ENCODE measurements at regions not wholly inside any gene's neighbourhood (a gene's known extent, or its start where the extent isn't known, plus 50 kb on each side); places are given as distances from the start of the nearest gene placed in this dataset.

DNA sequence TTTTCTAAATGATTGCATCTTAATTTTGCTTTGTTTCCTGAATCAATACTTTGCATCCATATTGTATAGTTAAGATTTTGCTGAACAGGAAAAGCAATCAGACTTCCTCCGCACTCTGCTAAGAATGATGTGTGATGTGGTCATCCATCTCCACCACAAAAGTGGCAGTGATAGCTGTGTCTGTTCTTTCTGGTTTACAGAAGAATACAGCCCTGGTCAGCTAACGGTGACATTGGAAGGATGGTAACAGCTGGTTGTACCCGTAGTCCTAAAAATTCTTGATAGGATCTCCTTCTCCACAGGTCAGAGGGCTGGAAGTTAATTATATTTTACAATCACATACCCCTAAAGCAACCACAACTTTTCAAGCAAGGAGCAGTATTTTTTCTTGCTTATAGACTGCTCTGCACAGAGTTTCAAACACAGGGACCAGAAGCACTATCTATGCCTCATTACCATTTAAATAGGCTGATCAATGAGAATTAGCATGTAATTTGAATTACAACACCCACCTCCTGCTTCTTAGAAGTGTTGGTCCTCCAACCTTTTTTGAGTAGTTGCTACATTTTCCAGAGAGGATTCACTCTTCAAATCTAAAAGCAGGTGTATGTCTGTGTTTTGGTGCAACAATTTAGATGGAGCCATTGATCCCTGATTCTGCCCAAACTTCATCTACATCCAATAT lies 1191.9 kb upstream of the NUDT12 start:
- H3K4me3 Mint-ChIP-seq, result no peak overlapping the region
- H3K36me3 Mint-ChIP-seq, result no peaks in the 10 kb centered on the region
- no peaks in the 10 kb centered on the region for H3K27me3 Mint-ChIP-seq
- no peak overlapping the region for H3K27ac Mint-ChIP-seq
- H3K9me3 Mint-ChIP-seq, result peaks cover 0 to 15% (median 5%) of the 10 kb centered on the region in 9 donors
- no peak for ATAC-seq
- DNase-seq, result no peak
- POLR2A ChIA-PET, result no interaction called here
- H3K4me1 Mint-ChIP-seq, result no peaks in the 10 kb centered on the region

DNA sequence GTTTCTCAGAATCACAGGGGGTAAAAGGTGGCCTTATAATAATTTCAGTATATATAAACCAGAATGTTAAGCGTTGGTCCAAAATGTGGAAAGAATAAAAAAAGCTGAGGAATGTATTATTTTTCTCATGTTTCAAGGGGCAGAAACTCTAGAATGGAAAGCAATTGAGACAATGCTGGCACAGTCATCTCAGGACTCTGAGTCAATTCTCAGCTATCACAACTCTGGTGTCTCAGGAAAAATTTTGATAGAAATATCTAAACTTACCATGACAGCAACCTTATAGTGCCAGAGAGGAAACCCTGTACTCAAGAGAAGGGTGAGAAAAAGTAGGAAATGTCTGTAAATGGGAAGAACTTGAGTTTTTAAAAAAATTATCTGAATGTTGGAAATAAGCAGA lies 1189.4 kb upstream of the NUDT12 start:
- Mint-ChIP-seq H3K4me3 (no peak overlapping the region), H3K9me3 (peaks cover 0 to 16% (median 6%) of the 10 kb centered on the region in 9 donors), H3K27me3 (no peaks in the 10 kb centered on the region), H3K4me1 (no peaks in the 10 kb centered on the region), H3K36me3 (no peaks in the 10 kb centered on the region), H3K27ac (no peak overlapping the region)
- ATAC-seq (no peak), DNase-seq (no peak)
- POLR2A ChIA-PET, result no interaction called here

DNA sequence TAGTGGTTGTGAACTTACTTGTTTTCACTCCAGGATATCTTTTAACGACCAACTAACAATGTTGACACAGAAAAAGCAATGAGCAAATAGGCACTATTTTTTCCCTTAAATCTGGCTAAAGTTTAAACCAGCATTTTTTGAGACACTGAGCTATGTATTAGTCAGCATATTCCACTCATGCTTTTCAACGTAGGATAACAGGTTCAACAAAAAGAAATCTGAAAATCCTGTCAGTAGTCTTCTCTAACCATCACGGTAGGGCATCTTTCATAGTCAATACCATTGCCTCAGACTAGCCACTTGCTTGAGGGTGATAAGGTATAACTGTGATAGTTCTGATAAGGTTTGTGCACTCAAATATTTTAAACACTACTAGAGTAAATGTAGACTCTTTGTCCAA lies 1177.3 kb upstream of the NUDT12 start:
- DNase-seq (no peak), ATAC-seq (no peak)
- Mint-ChIP-seq H3K36me3 (no peaks in the 10 kb centered on the region), H3K9me3 (peaks cover 5 to 53% (median 19%) of the 10 kb centered on the region in 9 donors), H3K27me3 (no peaks in the 10 kb centered on the region), H3K4me1 (no peaks in the 10 kb centered on the region), H3K27ac (no peak overlapping the region), H3K4me3 (no peak overlapping the region)
- POLR2A ChIA-PET, result no interaction called here

DNA sequence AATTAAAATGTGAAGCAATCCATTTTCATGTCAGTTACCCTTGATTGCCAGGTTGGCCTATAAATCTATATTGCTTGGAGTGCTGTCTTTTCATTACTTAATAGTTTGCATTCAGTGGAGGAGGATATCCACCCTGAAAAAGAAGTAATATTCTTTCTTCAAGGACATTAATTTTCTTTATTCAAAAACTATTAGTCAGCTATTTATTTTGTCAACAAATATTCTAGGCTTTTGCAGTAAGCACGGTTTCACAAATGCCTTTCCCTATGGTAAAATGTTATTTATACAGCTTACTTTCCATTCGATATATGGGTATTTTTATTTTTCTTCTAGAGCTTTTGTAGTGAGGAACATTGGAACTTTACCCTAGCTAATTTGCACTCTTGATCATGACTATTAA lies 1176.9 kb upstream of the NUDT12 start:
- no peaks in the 10 kb centered on the region for H3K27me3 Mint-ChIP-seq
- H3K27ac Mint-ChIP-seq, result no peak overlapping the region
- no peak for ATAC-seq
- POLR2A ChIA-PET, result no interaction called here
- H3K36me3 Mint-ChIP-seq, result no peaks in the 10 kb centered on the region
- peaks cover 4 to 49% (median 20%) of the 10 kb centered on the region in 9 donors for H3K9me3 Mint-ChIP-seq
- DNase-seq, result no peak
- H3K4me1 Mint-ChIP-seq, result no peaks in the 10 kb centered on the region
- H3K4me3 Mint-ChIP-seq, result no peak overlapping the region

DNA sequence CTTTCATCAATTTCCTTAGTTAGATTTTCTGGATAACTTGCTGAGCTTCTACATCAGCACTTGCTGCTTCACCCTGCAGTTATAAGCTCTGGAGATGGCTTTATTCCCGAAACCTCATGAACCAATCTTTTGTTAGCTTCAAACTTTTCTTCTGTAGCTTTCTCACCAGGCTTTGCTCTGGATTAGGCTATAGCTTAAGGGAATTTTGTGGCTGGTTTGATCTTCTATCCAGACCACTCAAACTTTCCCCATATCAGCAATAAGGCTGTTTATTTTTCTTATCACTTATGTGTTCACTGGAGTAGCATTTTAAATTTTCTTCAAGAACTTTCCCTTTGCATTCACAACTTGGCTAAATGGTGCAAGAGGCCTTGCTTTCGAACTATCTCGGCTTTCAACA lies 1173.5 kb upstream of the NUDT12 start:
- Mint-ChIP-seq H3K4me1 (no peaks in the 10 kb centered on the region), H3K36me3 (no peaks in the 10 kb centered on the region), H3K9me3 (peaks cover 2 to 21% (median 13%) of the 10 kb centered on the region in 9 donors), H3K27me3 (no peaks in the 10 kb centered on the region), H3K4me3 (no peak overlapping the region), H3K27ac (no peak overlapping the region)
- DNase-seq (no peak), ATAC-seq (no peak)
- POLR2A ChIA-PET, result no interaction called here

DNA sequence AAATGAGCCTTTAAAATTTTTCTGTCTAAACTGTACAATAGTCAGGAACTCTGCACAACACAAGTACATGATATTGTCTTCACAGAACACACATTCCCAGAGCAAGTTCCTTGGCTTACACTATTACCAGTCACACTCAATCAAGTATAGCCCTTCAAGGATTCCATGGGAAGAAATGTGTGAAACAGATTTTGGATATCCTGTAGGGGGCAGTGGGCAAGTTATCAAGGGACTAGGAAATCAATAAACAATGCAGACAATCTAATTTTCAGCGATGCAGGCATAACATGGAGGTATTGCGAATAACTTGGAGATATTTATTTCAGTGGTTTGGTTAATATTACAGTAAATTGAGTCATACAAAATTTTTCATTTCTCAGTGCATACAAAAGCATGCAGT lies 1171.5 kb upstream of the NUDT12 start:
- Mint-ChIP-seq H3K9me3 (peaks cover 4 to 20% (median 15%) of the 10 kb centered on the region in 9 donors), H3K4me3 (no peak overlapping the region), H3K27me3 (no peaks in the 10 kb centered on the region), H3K27ac (no peak overlapping the region), H3K36me3 (no peaks in the 10 kb centered on the region), H3K4me1 (no peaks in the 10 kb centered on the region)
- DNase-seq, result no peak
- POLR2A ChIA-PET, result no interaction called here
- ATAC-seq, result no peak

DNA sequence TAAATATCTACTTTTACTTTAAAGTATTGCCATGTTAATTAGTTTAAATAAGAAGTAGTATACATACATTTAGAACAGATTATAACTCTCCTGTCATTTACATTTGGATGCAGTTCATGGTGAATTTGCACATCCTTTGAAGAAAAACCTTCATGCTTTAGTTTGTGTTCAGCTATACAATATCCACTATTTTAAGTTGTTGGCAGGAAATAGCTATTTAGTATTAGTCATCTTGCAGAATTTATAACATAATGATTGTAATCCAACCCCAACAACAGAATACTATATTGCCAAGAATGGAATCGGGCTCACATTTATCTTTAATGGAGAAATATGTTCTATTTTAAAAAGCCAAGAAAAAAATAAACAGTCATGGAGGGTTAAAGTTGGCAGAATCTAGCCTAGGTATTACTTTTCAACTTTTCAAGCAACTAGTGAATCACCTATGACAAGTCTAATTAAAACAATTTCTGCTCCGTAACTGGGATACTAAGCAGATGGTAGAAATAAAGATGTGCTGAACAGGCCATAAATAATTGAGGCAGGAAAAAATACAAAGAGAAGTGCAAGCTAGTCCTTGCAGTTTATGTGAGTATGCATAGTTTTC lies 1170.6 kb upstream of the NUDT12 start:
- Mint-ChIP-seq H3K4me3 (no peak overlapping the region), H3K9me3 (peaks cover 4 to 18% (median 12%) of the 10 kb centered on the region in 9 donors), H3K36me3 (no peaks in the 10 kb centered on the region), H3K4me1 (no peaks in the 10 kb centered on the region), H3K27me3 (no peaks in the 10 kb centered on the region), H3K27ac (no peak overlapping the region)
- POLR2A ChIA-PET, result no interaction called here
- DNase-seq, result no peak
- no peak for ATAC-seq

DNA sequence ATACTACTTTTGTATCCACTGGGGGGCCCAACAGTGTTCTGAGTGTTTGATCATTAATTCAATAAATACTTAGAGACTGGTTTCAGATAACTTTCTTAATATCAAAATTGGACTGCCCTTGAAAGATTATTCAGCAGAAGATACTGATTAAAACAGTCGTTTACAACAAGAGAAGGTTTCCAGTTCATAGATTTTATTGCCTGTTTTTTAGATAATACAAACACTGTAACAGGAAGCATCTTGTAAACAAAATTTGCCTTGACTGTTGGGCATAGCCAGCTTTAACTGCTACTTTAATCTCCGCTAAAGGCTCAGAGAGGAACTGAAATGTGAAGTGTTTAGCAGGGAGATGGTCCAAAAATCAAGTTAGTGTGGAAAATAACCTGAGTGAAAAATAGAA lies 1168.7 kb upstream of the NUDT12 start:
- ATAC-seq (no peak), DNase-seq (no peak)
- no peaks in the 10 kb centered on the region for H3K36me3 Mint-ChIP-seq
- POLR2A ChIA-PET, result no interaction called here
- H3K4me1 Mint-ChIP-seq, result no peaks in the 10 kb centered on the region
- peaks cover 0 to 17% (median 10%) of the 10 kb centered on the region in 9 donors for H3K9me3 Mint-ChIP-seq
- H3K27me3 Mint-ChIP-seq, result no peaks in the 10 kb centered on the region
- no peak overlapping the region for H3K27ac Mint-ChIP-seq
- H3K4me3 Mint-ChIP-seq, result no peak overlapping the region

DNA sequence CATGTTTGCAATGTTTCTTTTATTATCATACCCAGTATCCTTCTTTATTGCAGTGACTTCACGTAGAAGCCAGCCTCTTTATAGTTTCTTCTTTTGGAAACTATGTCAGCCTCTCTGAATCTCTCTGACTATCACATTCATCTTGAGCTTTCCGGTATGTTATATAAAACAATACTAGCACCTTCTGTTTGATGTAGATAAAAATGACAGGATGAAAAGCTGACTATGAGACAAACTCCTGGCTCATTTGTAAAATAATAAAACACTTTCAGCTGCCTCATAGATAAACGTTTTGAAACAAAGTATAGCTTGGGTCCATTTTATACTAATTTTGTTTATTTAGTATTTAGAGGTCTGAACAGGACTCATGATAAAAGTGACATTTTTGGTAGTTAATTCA lies 1145.4 kb upstream of the NUDT12 start:
- Mint-ChIP-seq H3K9me3 (peaks cover 0 to 39% (median 14%) of the 10 kb centered on the region in 9 donors), H3K4me3 (no peak overlapping the region), H3K27ac (no peak overlapping the region), H3K4me1 (no peaks in the 10 kb centered on the region), H3K27me3 (no peaks in the 10 kb centered on the region), H3K36me3 (no peaks in the 10 kb centered on the region)
- no peak for DNase-seq
- POLR2A ChIA-PET, result no interaction called here
- ATAC-seq, result no peak

DNA sequence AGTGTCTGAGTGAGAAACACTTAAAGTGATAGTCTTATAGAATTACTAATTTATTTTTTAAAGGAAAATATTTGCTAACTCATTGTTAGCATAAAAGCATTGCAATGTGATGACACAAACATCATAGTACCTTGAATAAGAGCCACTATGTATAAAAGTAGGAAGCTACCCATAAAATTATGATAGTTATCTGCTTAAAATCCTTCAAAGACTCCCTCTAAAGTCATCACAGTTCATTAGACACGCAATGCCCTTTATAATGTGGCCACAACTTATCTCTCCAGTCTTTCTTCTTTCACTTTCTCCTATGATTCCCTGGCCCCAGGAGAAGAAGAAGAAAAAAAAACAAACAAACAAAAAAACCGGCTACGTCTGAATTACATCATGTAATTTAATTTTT lies 1144.0 kb upstream of the NUDT12 start:
- H3K36me3 Mint-ChIP-seq, result no peaks in the 10 kb centered on the region
- POLR2A ChIA-PET, result no interaction called here

DNA sequence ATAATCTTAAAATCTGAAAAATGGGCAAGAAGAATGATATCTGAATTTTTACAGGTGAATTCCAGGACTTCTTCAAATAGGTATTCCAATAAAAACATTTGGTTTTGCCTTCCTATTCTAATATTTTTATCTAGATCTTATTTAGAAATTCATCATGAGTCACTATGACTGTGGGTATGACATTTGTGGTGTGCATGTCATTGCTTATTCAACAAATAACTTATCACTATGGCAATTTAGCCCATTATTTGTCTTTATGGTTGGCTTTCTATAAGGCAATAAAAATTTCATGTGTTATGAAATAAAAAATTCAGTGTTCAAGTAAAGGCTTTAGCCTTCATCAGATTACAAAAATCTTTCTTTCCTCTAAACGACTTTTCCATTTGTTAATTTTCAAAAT lies 1139.6 kb upstream of the NUDT12 start:
- no peak overlapping the region for H3K27ac Mint-ChIP-seq
- DNase-seq, result no peak
- no peaks in the 10 kb centered on the region for H3K4me1 Mint-ChIP-seq
- H3K9me3 Mint-ChIP-seq, result peaks cover 0 to 37% (median 10%) of the 10 kb centered on the region in 9 donors
- no peak overlapping the region for H3K4me3 Mint-ChIP-seq
- H3K27me3 Mint-ChIP-seq, result no peaks in the 10 kb centered on the region
- no peak for ATAC-seq
- H3K36me3 Mint-ChIP-seq, result no peaks in the 10 kb centered on the region
- POLR2A ChIA-PET, result no interaction called here

More for the DNA sequence above, 1144.0 kb upstream of the NUDT12 start:
- H3K9me3 Mint-ChIP-seq, result peaks cover 0 to 27% (median 10%) of the 10 kb centered on the region in 9 donors
- H3K27ac Mint-ChIP-seq, result no peak overlapping the region
- ATAC-seq, result no peak
- no peaks in the 10 kb centered on the region for H3K27me3 Mint-ChIP-seq
- no peak overlapping the region for H3K4me3 Mint-ChIP-seq
- no peak for DNase-seq
- no peaks in the 10 kb centered on the region for H3K4me1 Mint-ChIP-seq

DNA sequence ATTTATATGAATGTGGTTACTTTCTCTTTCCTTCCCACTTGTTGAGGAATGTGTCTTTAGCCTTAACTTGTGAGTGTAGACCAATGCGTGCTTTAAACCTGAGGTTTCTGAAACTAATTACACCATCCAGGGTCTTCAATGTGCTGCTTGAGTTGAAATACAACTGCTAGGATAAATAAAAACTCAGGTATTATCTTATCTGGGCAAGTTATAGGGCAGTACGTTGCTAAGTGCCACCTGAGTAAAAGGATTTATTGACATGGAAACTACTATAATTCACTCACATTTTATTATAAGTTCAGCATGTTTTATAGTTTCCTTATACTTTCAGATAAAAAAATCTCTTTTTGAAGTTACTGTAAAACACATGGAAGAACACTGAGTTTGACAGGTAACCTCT lies 1136.8 kb upstream of the NUDT12 start:
- no peaks in the 10 kb centered on the region for H3K4me1 Mint-ChIP-seq
- POLR2A ChIA-PET, result no interaction called here
- no peak overlapping the region for H3K27ac Mint-ChIP-seq
- no peaks in the 10 kb centered on the region for H3K36me3 Mint-ChIP-seq
- no peak for DNase-seq
- peaks cover 0 to 33% (median 13%) of the 10 kb centered on the region in 9 donors for H3K9me3 Mint-ChIP-seq
- no peaks in the 10 kb centered on the region for H3K27me3 Mint-ChIP-seq
- ATAC-seq, result no peak
- H3K4me3 Mint-ChIP-seq, result no peak overlapping the region

DNA sequence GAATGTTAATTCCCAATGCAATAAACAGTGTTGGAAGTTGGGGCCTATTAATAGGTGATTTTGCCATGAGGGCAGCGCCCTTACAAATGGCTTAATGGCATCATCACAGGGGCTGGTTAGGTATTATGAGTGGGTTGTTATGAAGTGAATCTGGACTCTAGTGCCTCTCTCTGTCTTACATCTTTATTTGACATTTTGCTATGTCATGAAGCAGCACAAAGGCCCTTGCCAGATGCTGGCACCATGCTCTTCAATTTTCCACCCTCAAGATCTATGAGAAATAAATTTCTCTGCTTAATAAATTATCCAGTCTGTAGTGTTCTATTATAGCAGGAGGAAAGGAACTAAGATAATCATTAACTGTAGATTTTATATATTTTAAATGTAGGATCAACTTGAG lies 1098.7 kb upstream of the NUDT12 start:
- Mint-ChIP-seq H3K27ac (no peak overlapping the region), H3K9me3 (peaks cover 0 to 24% (median 7%) of the 10 kb centered on the region in 9 donors), H3K36me3 (no peaks in the 10 kb centered on the region), H3K4me3 (no peak overlapping the region), H3K4me1 (no peaks in the 10 kb centered on the region), H3K27me3 (no peaks in the 10 kb centered on the region)
- ATAC-seq (no peak), DNase-seq (no peak)
- POLR2A ChIA-PET, result no interaction called here

DNA sequence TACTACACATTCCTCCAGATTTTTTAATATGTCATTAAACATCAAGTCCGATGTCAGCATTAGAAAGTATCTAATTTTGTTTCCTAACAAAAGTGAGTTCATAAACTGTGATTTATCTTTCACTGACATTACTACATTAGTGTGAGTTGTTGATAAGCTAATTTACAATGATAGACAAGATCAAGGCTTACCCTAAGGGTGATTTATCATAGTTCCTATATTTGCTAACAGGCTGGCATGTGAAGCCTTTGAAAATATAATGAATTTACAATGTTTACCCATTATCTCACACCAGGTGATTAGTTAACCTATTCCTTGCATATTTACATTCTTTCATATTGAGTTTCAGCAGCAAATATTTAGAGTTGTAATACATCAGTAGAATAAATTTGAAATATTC lies 1096.9 kb upstream of the NUDT12 start:
- Mint-ChIP-seq H3K4me1 (no peaks in the 10 kb centered on the region), H3K36me3 (no peaks in the 10 kb centered on the region), H3K27ac (no peak overlapping the region), H3K9me3 (peaks cover 2 to 22% (median 14%) of the 10 kb centered on the region in 9 donors), H3K27me3 (no peaks in the 10 kb centered on the region), H3K4me3 (no peak overlapping the region)
- POLR2A ChIA-PET, result no interaction called here
- ATAC-seq (no peak), DNase-seq (no peak)

Measured in naive thymus-derived CD8-positive, alpha-beta T cell (primary cell).